Chondrocyte (in vitro differentiated cells): ENCODE measurements at regions not wholly inside any gene's neighbourhood (a gene's known extent, or its start where the extent isn't known, plus 50 kb on each side); places are given as distances from the start of the nearest gene placed in this dataset.

Experiments
- DNase-seq: peaks from one replicate; pipeline ENCODE4 v3.0.0; 2021; ENCODE audit warnings: mixed read lengths, low spot score
- H3K27ac Mint-ChIP-seq: one replicate; pipeline ENCODE4 v1.8.0; 2021; ENCODE audit warnings: mild to moderate bottlenecking, moderate library complexity, mixed read lengths; ENCODE audit not compliant: unreplicated experiment
- H3K27me3 Mint-ChIP-seq: 2 replicates; pipeline ENCODE4 v1.8.0; 2021; ENCODE audit warnings: low read depth, mixed read lengths
- H3K36me3 Mint-ChIP-seq: 2 replicates; pipeline ENCODE4 v1.8.0; 2021; ENCODE audit warnings: low read depth, mixed read lengths
- H3K4me1 Mint-ChIP-seq: 2 replicates; pipeline ENCODE4 v1.8.0; 2021; ENCODE audit warnings: low read depth, mild to moderate bottlenecking, mixed read lengths
- H3K4me3 Mint-ChIP-seq: one replicate; pipeline ENCODE4 v1.8.0; 2021; ENCODE audit warnings: mild to moderate bottlenecking, moderate library complexity, mixed read lengths; ENCODE audit not compliant: unreplicated experiment
- H3K9me3 Mint-ChIP-seq: 2 replicates; pipeline ENCODE4 v1.8.0; 2021; ENCODE audit warnings: low read depth, mixed read lengths
- TF ChIP-seq, protein P1 (sequence below): fragments of 200-600 bp; sonication (generic); IDR thresholded peaks from 2 replicates; pipeline ENCODE4 v1.5.0; 2021; ENCODE audit warnings: antibody characterized with exemption, mild to moderate bottlenecking, moderate library complexity

DNA sequence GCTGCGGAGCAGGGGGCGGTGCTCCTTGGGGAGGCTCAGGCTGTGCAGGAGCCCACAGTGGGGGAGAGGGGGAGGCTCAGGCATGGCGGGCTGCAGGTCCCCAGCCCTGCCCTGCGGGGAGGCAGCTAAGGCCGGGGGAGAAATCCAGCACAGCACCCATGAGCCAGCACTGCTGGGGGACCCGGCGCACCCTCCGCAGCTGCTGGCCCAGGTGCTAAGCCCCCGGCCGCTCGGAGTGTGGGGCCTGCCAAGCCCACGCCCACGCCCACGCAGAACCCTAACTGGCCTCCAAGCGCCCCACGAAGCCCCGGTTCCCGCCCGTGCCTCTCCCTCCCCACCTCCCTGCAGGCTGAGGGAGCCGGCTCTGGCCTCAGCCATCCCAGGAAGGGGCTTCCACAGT, 145.6 kb upstream of the SEL1L start:
- H3K27me3 Mint-ChIP-seq = peaks cover 4% of the 10 kb centered on the region
- no peaks in the 10 kb centered on the region for H3K4me1 Mint-ChIP-seq

DNA sequence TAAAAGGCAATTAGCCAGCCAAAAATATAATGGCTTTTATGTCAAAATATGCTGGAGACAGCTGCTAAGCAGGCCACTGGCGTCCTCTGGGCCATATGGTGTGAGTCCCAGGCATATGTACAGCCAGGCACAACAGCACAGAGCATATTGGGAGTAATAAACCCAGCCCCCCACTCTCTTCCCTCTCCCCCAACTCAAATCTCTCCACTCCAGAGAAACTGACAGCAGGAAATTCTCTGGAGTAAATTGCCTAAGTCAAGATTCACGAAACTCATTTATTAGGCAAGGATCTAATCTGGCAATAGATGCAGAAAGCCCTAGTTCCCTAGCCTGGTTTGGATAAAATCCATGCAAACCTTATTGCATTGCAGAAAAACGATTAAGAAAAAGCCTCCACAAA, 147.9 kb upstream of the SEL1L start:
- Mint-ChIP-seq H3K4me3 (no peak overlapping the region), H3K9me3 (peaks cover 17% of the 10 kb centered on the region), H3K36me3 (no peaks in the 10 kb centered on the region), H3K4me1 (no peaks in the 10 kb centered on the region), H3K27ac (no peak overlapping the region), H3K27me3 (peaks cover 4% of the 10 kb centered on the region)
- DNase-seq = no peak
- TF ChIP-seq, protein P1, sequence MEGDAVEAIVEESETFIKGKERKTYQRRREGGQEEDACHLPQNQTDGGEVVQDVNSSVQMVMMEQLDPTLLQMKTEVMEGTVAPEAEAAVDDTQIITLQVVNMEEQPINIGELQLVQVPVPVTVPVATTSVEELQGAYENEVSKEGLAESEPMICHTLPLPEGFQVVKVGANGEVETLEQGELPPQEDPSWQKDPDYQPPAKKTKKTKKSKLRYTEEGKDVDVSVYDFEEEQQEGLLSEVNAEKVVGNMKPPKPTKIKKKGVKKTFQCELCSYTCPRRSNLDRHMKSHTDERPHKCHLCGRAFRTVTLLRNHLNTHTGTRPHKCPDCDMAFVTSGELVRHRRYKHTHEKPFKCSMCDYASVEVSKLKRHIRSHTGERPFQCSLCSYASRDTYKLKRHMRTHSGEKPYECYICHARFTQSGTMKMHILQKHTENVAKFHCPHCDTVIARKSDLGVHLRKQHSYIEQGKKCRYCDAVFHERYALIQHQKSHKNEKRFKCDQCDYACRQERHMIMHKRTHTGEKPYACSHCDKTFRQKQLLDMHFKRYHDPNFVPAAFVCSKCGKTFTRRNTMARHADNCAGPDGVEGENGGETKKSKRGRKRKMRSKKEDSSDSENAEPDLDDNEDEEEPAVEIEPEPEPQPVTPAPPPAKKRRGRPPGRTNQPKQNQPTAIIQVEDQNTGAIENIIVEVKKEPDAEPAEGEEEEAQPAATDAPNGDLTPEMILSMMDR = no peak

More for the DNA sequence above, 145.6 kb upstream of the SEL1L start:
- no peak overlapping the region for H3K4me3 Mint-ChIP-seq
- no peaks in the 10 kb centered on the region for H3K36me3 Mint-ChIP-seq
- TF ChIP-seq, protein P1 = no peak
- no peak overlapping the region for H3K27ac Mint-ChIP-seq
- H3K9me3 Mint-ChIP-seq = peaks cover 17% of the 10 kb centered on the region
- no peak for DNase-seq

DNA sequence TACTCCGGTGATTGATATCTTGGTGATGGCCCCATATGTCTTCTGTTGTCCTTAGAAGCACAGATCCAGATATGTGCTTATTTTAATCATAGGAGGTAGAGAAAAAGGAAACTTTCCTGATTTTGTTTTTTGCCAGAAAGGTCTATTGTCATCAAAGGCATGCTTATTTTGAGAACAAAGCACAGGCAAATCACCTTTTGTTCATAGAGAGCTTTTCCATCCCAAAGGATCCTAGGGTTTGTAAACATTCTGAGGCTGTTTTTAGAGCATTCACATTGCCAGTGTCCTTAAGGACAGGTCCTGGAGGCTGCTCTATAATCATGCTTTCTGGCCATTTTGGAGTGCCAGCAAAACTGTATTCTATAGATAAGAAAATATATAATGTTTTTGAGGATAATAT, 148.5 kb upstream of the SEL1L start:
- H3K9me3 Mint-ChIP-seq = peaks cover 16% of the 10 kb centered on the region
- TF ChIP-seq, protein P1 = no peak
- no peak for DNase-seq
- no peak overlapping the region for H3K27ac Mint-ChIP-seq
- no peaks in the 10 kb centered on the region for H3K36me3 Mint-ChIP-seq
- H3K4me3 Mint-ChIP-seq = no peak overlapping the region
- H3K27me3 Mint-ChIP-seq = peaks cover 4% of the 10 kb centered on the region
- no peaks in the 10 kb centered on the region for H3K4me1 Mint-ChIP-seq

DNA sequence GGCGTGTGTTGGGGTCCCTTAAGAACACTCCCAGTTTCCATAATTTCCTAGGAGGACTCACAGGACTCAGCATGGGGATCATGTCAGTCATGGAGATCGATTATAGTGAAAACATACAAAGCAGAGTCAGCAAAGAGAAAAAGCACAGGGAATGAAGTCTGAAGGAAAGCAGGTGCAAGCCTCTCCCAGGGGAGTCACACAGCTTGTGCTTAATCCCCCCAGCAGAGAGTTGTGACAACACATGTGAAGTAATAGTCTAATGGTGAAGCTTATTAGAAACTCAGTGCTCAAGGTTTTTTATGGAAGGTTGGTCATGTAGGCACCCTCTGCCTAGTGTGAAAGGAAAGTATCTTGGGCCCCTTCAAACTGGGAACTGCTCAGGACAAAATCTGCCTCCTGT, 149.0 kb upstream of the SEL1L start:
- no peak for DNase-seq
- Mint-ChIP-seq H3K4me1 (no peaks in the 10 kb centered on the region), H3K36me3 (no peaks in the 10 kb centered on the region), H3K4me3 (no peak overlapping the region), H3K27me3 (peaks cover 4% of the 10 kb centered on the region), H3K27ac (no peak overlapping the region), H3K9me3 (peaks cover 14% of the 10 kb centered on the region)
- TF ChIP-seq, protein P1 = no peak

DNA sequence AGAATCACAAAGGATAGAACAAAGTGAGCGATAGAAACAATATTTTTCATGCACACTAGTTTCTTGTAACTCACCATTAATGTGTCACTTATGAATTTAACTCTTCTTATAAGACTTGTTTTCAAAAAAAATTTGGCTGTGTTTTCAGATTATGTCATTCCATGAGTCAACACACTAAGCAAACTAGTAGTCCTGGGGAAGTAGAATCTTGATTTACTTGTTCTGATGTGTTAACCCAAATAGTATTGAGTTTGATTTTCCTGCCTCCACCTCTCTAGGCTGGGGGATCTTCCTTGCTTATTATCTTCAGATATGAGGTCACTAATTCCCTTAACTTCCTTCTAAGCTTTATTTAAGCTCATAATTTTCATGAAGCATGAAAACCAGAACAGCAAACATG, 151.0 kb upstream of the SEL1L start:
- Mint-ChIP-seq H3K27ac (no peak overlapping the region), H3K36me3 (no peaks in the 10 kb centered on the region), H3K27me3 (peaks cover 4% of the 10 kb centered on the region), H3K4me3 (no peak overlapping the region), H3K9me3 (peaks cover 11% of the 10 kb centered on the region), H3K4me1 (no peaks in the 10 kb centered on the region)
- no peak for DNase-seq
- TF ChIP-seq, protein P1 = no peak
